CD14-positive monocyte (primary cell): ENCODE measurements at regions not wholly inside any gene's neighbourhood (a gene's known extent, or its start where the extent isn't known, plus 50 kb on each side); places are given as distances from the start of the nearest gene placed in this dataset.

Experiments used
- DNase-seq, 3 donors: peaks; one replicate each; pipeline ENCODE4 v3.0.0-alpha.2; 2011 to 2022
- H2AFZ ChIP-seq: 2 replicates; pipeline ENCODE4 v1.6.0; 2012; ENCODE audit warnings: mild to moderate bottlenecking, low read depth, low read length, inconsistent platforms; ENCODE audit not compliant: insufficient read depth, poor library complexity, severe bottlenecking
- H3K27ac ChIP-seq, 2 donors: 1 replicate in 1 of 2; 2 replicates in 1 of 2; pipeline ENCODE4 v1.5.1; 2012 to 2013; ENCODE audit warnings: low read length in 2 of 2, control low read depth in 1 of 2, inconsistent platforms in 1 of 2, low read depth in 1 of 2, mild to moderate bottlenecking in 1 of 2
- H3K27me3 ChIP-seq, 2 donors: one replicate each; pipeline versions ENCODE4 v1.6.0 to v1.6.1; 2011 to 2013; ENCODE audit warnings: low read length in 2 of 2; ENCODE audit not compliant: control insufficient read depth in 2 of 2, insufficient read depth in 2 of 2
- H3K36me3 ChIP-seq, 2 donors: replicated peaks in 1 of 2; 1 replicate in 1 of 2; 2 replicates in 1 of 2; pipeline versions ENCODE4 v1.5.1 to v1.6.1; 2012 to 2013; ENCODE audit warnings: low read length in 2 of 2, control low read depth in 1 of 2, inconsistent platforms in 1 of 2, mild to moderate bottlenecking in 1 of 2; ENCODE audit not compliant: insufficient read depth in 2 of 2, control insufficient read depth in 1 of 2
- H3K4me1 ChIP-seq, 2 donors: 1 replicate in 1 of 2; 2 replicates in 1 of 2; pipeline versions ENCODE4 v1.5.1 to v1.6.1; 2012 to 2013; ENCODE audit warnings: low read length in 2 of 2, control low read depth in 1 of 2, inconsistent platforms in 1 of 2, mild to moderate bottlenecking in 1 of 2, moderate library complexity in 1 of 2; ENCODE audit not compliant: insufficient read depth in 2 of 2, control insufficient read depth in 1 of 2
- H3K4me2 ChIP-seq: replicated peaks from 2 replicates; pipeline ENCODE3; 2012; ENCODE audit warnings: low read length, moderate library complexity, mild to moderate bottlenecking; ENCODE audit not compliant: poor library complexity, severe bottlenecking; ENCODE audit errors: extremely low read depth
- H3K4me3 ChIP-seq, 3 experiments: fragments of 200-600 bp in 1 of 3; sonication (generic) in 1 of 3; replicated peaks in 1 of 3; 1 replicate in 2 of 3; 2 replicates in 1 of 3; pipeline ENCODE4 v1.5.1; 2011 to 2013; ENCODE audit warnings: low read length in 3 of 3, mild to moderate bottlenecking in 3 of 3, control low read depth in 2 of 3, low read depth in 2 of 3, inconsistent platforms in 1 of 3, moderate library complexity in 1 of 3
- H3K79me2 ChIP-seq: 2 replicates; pipeline ENCODE4 v1.6.0; 2012; ENCODE audit warnings: mild to moderate bottlenecking, control low read depth, inconsistent platforms, low read length, moderate library complexity; ENCODE audit not compliant: insufficient read depth
- H3K9ac ChIP-seq: 2 replicates; pipeline ENCODE4 v1.6.0; 2017; ENCODE audit warnings: low read length, mild to moderate bottlenecking; ENCODE audit not compliant: insufficient read depth, poor library complexity, severe bottlenecking
- H3K9me3 ChIP-seq, 2 donors: replicated peaks in 1 of 2; 1 replicate in 1 of 2; 2 replicates in 1 of 2; pipeline versions ENCODE4 v1.5.1 to v1.6.1; 2012 to 2013; ENCODE audit warnings: low read length in 2 of 2, control low read depth in 1 of 2; ENCODE audit not compliant: control insufficient read depth in 1 of 2, insufficient read depth in 1 of 2
- H4K20me1 ChIP-seq: 2 replicates; pipeline ENCODE4 v1.6.0; 2012; ENCODE audit warnings: mild to moderate bottlenecking, low read length, control low read depth, moderate library complexity; ENCODE audit not compliant: insufficient read depth
- H3K27ac Mint-ChIP-seq, 7 donors: one replicate each; pipeline ENCODE4 v1.8.0; 2020; ENCODE audit warnings: mild to moderate bottlenecking in 7 of 7, mixed read lengths in 7 of 7, moderate library complexity in 6 of 7, inconsistent platforms in 2 of 7
- H3K27me3 Mint-ChIP-seq, 3 donors: one replicate each; pipeline ENCODE4 v1.8.0; 2021 to 2022; ENCODE audit warnings: low read depth in 3 of 3, mild to moderate bottlenecking in 3 of 3, mixed read lengths in 3 of 3, moderate library complexity in 3 of 3, inconsistent platforms in 1 of 3
- H3K36me3 Mint-ChIP-seq, 2 donors: one replicate each; pipeline ENCODE4 v1.8.0; 2020; ENCODE audit warnings: mixed read lengths in 2 of 2, inconsistent platforms in 1 of 2, mild to moderate bottlenecking in 1 of 2
- H3K4me1 Mint-ChIP-seq: one replicate; pipeline ENCODE4 v1.8.0; 2020; ENCODE audit warnings: mild to moderate bottlenecking, mixed read lengths
- H3K4me3 Mint-ChIP-seq, 2 donors: one replicate each; pipeline ENCODE4 v1.8.0; 2020; ENCODE audit warnings: mild to moderate bottlenecking in 2 of 2, mixed read lengths in 2 of 2, moderate library complexity in 1 of 2
- H3K9me3 Mint-ChIP-seq, 7 donors: one replicate each; pipeline ENCODE4 v1.8.0; 2020 to 2022; ENCODE audit warnings: mixed read lengths in 7 of 7, mild to moderate bottlenecking in 6 of 7, moderate library complexity in 6 of 7, inconsistent platforms in 2 of 7
- WGBS: methylation state at CpG from one replicate; pipeline ENCODE4 v1.1.5; 2013; ENCODE audit warnings: missing lambda C conversion rate; ENCODE audit not compliant: insufficient coverage; 5-methylcytosine and 5-hydroxymethylcytosine counted together
- intact Hi-C, 2 donors: fragments of 100-400 bp; cut with micrococcal nuclease; formaldehyde crosslinking; loops; one replicate each; pipeline versions ENCODE4 v1.15.0 to v1.15.1; 2023
- TF ChIP-seq, protein P1 (sequence below): fragments of 200-600 bp; IDR thresholded peaks from one replicate; pipeline ENCODE4 v1.8.0; 2022; ENCODE audit warnings: antibody characterized with exemption, mild to moderate bottlenecking

DNA sequence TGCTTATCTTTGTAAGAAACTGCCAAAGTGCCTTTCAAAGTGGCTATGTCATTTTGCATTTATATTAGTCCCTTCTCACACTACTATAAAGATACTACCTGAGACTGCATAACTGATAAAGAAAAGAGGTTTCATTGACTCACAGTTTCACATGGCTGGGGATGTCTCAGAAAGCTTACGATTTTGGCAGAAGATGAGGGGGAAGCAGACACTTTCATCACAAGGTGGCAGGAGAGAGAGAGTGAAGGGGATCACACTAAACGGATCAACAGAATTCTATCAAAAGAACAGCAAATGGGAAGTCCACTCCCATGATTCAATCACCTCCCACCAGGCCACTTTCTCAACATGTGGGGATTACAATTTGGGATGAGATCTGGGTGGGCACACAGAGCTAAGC, 1352.0 kb upstream of the B3GALT2 start:
- Histone ChIP-seq H3K4me3 (no peak overlapping the region), H3K79me2 (no peaks in the 10 kb centered on the region), H3K9me3 (peaks cover 9 to 11% of the 10 kb centered on the region in 2 donors), H3K9ac (no peak overlapping the region), H3K36me3 (no peaks in the 10 kb centered on the region), H3K27ac (no peak overlapping the region), H2AFZ (no peak overlapping the region), H3K27me3 (no peaks in the 10 kb centered on the region), H3K4me1 (no peaks in the 10 kb centered on the region), H3K4me2 (no peak overlapping the region), H4K20me1 (no peaks in the 10 kb centered on the region)
- no peaks in the 10 kb centered on the region for H3K27me3 Mint-ChIP-seq
- H3K9me3 Mint-ChIP-seq: peaks cover 0 to 12% (median 5%) of the 10 kb centered on the region in 7 donors
- no peak for DNase-seq
- H3K4me1 Mint-ChIP-seq: no peaks in the 10 kb centered on the region
- intact Hi-C loops: no loop called here
- peak overlapping the region in 1 of 7 donors; percentile 17 for H3K27ac Mint-ChIP-seq
- TF ChIP-seq, protein P1, sequence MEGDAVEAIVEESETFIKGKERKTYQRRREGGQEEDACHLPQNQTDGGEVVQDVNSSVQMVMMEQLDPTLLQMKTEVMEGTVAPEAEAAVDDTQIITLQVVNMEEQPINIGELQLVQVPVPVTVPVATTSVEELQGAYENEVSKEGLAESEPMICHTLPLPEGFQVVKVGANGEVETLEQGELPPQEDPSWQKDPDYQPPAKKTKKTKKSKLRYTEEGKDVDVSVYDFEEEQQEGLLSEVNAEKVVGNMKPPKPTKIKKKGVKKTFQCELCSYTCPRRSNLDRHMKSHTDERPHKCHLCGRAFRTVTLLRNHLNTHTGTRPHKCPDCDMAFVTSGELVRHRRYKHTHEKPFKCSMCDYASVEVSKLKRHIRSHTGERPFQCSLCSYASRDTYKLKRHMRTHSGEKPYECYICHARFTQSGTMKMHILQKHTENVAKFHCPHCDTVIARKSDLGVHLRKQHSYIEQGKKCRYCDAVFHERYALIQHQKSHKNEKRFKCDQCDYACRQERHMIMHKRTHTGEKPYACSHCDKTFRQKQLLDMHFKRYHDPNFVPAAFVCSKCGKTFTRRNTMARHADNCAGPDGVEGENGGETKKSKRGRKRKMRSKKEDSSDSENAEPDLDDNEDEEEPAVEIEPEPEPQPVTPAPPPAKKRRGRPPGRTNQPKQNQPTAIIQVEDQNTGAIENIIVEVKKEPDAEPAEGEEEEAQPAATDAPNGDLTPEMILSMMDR: no peak
- no peaks in the 10 kb centered on the region for H3K36me3 Mint-ChIP-seq
- no CpG with 5 or more reads among the region's 2 CpGs for WGBS
- no peak overlapping the region for H3K4me3 Mint-ChIP-seq

DNA sequence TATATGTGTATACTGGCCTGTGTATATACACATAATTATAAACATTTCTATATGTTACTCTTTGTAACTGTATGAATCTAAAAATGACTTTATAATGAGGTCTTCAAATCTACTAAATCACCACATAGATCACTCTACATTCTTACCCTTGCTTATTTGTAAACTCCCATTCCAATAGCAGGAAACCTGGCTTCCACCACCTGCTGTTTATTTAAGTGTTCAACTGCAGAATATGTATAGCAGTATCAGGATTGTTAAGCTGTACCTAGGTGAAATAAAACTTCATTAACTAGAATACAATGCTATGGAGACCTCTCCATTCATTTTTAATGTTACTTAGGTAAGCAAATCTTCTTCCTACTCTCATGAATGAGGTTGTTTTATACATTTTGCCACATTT, 1351.1 kb upstream of the B3GALT2 start:
- Histone ChIP-seq H3K4me3 (no peak overlapping the region), H3K4me2 (no peak overlapping the region), H3K79me2 (no peaks in the 10 kb centered on the region), H3K9me3 (peaks cover 9 to 11% of the 10 kb centered on the region in 2 donors), H3K36me3 (no peaks in the 10 kb centered on the region), H2AFZ (no peak overlapping the region), H3K27ac (no peak overlapping the region), H4K20me1 (no peaks in the 10 kb centered on the region), H3K9ac (no peak overlapping the region), H3K27me3 (no peaks in the 10 kb centered on the region), H3K4me1 (no peaks in the 10 kb centered on the region)
- TF ChIP-seq, protein P1: no peak
- no peak overlapping the region for H3K27ac Mint-ChIP-seq
- H3K4me1 Mint-ChIP-seq: no peaks in the 10 kb centered on the region
- no peaks in the 10 kb centered on the region for H3K36me3 Mint-ChIP-seq
- DNase-seq: no peak
- intact Hi-C loops: no loop called here
- H3K27me3 Mint-ChIP-seq: no peaks in the 10 kb centered on the region
- no peak overlapping the region for H3K4me3 Mint-ChIP-seq
- peaks cover 0 to 12% (median 5%) of the 10 kb centered on the region in 7 donors for H3K9me3 Mint-ChIP-seq
